ENCODE measurements at regions not wholly inside any gene's neighbourhood (a gene's known extent, or its start where the extent isn't known, plus 50 kb on each side); places are given as distances from the start of the nearest gene placed in this dataset.
"Not testable (repeated sequence)": the region's sequence is repeated elsewhere in the genome, so short reads cannot be mapped to it uniquely, and the experiment has no call there.

DNA sequence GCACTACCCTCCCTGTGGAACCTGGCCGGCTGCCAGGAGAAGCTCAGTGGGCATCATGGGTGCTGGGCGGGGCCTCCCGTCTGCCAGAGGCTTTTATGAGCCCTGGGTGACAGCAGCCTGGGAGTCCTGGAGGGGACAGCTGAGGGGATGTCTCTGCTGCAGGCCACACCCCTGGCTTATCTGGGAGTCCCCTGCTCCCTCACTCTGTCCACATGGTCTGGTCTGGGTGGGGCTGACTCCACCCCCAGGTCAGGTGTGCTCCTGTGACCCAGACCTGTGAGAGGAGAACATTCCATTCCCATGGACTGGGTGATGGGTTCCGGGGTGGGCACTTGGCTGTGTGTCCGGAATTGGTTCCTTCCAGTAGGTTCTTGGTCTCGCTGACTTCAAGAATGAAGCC lies 369.3 kb upstream of the SFSWAP start:
- H3K4me1 ChIP-seq (ENCODE audit: insufficient read depth, low read length); H3K36me3 ChIP-seq (ENCODE audit: insufficient read depth, low read length); H3K27me3 ChIP-seq (ENCODE audit: insufficient read depth, low read length); H2AFZ ChIP-seq (ENCODE audit: low read depth, low read length); H3K9me3 ChIP-seq (ENCODE audit: low read length); H3K4me3 ChIP-seq (ENCODE audit: low read length): not testable (repeated sequence)

DNA sequence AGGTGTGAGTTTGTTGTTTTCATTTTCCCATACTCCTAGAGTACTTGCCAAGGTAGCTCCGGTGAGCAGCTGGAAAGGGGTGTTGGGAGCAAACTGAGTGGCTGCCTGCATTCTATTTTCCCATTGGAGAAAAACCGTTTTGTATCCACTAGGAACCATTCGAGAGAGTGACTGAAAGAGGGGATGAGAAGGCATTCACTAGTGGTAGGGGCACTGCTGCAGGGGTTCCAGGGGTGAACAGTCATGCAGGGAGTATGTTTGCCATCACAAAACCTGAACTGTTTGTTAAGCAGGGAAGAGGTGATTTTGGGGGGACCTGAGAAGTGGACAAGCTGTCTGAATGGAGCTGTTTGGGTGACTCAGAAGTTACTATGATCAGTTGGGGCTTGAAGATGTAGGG lies 367.5 kb upstream of the SFSWAP start:
- not testable (repeated sequence) for H3K36me3 ChIP-seq (ENCODE audit: insufficient read depth, low read length); H3K9me3 ChIP-seq (ENCODE audit: low read length); H3K27me3 ChIP-seq (ENCODE audit: insufficient read depth, low read length); H2AFZ ChIP-seq (ENCODE audit: low read depth, low read length); H3K4me3 ChIP-seq (ENCODE audit: low read length)
- H3K4me1 ChIP-seq (ENCODE audit: insufficient read depth, low read length), result peaks cover 16% of the 10 kb centered on the region

DNA sequence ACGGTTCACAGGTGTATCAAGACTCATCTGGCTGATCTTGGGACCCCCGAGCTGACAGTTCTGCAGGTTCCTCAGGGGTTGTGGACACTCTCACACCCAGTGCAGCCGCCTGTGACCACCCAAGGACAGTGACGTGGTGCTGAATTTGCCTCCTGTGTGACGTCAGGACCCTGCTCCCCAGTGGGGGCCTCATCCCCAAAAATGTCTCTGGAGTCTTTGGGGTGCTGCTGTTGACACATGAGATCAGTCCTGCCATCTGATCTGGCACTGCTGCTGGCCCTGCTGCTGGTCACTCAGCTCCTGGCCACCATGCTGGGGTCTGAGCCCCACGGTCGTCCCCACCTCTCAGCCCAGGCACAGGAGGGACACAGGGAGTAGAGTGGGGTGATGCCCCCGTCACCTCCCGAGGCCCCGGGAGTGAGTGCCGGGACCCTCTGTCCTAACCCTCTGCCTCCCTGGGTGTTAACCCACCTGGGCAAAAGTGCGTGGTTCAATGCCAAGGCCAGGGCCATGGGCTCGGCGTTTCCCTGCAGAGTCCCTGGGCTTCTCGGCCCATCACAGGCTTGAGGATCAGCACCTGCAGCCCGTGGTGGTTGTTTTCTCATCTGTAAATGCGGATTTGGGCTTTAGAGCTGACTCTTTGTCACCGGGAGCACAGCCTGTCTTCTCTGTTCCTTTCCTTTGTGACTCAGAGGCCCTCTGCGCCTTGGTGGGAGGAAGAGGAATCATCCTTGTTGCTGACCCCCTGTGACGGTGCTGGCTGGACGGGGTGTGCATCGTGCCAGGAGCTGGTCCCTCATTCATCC lies 366.0 kb upstream of the SFSWAP start:
- not testable (repeated sequence) for H3K4me3 ChIP-seq (ENCODE audit: low read length); H3K36me3 ChIP-seq (ENCODE audit: insufficient read depth, low read length); H3K27me3 ChIP-seq (ENCODE audit: insufficient read depth, low read length); H3K9me3 ChIP-seq (ENCODE audit: low read length); H2AFZ ChIP-seq (ENCODE audit: low read depth, low read length)
- peaks cover 28% of the 10 kb centered on the region for H3K4me1 ChIP-seq (ENCODE audit: insufficient read depth, low read length)

DNA sequence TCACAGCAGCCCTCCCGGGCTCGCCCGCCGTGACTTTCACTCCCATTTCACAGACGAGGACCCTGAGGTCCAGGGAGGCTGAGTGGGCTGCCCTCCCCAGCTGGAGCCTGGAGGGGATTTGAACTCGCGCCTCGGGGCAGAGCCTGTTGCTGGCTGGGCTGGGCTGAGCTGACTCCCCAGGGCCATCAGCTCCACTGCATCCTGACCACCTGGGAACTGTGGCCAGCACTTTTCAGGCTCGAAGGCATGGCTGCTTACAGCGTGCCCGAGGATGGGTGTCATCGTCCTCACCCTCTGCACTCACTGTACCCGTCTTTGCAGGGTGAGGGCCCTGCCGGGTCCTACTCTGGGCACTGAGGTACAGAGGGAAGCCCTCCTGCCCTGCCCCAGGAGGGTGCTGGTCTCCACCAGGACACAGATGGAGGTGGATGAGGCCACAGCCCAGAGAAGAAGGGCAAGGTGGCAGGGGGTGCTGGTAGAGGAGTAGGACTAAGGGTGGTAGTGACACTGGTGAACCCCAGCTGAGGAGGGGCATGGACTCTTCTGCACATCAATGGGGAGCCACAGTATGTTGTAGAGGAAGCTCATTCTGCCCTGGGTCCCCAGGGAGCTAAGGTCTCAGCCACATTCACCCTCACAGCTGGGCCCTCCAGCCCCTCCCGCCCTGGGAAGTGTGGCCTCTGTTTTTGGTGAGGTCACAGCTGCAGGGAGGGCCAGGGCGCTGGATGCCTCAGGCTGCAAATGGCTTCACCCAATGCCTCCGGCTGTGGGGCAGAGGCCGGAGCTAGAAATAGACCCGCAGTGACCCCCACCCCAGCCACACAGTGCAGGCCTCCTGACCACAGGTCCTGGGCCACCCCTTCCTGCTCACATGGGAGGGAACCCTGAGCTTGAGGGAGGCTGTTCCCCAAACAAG lies 365.1 kb upstream of the SFSWAP start:
- H3K4me1 ChIP-seq (ENCODE audit: insufficient read depth, low read length), result peaks cover 28% of the 10 kb centered on the region
- H2AFZ ChIP-seq (ENCODE audit: low read depth, low read length), result no peak overlapping the region
- H3K36me3 ChIP-seq (ENCODE audit: insufficient read depth, low read length), result no peaks in the 10 kb centered on the region
- no peaks in the 10 kb centered on the region for H3K27me3 ChIP-seq (ENCODE audit: insufficient read depth, low read length)
- no peak overlapping the region for H3K4me3 ChIP-seq (ENCODE audit: low read length)
- H3K9me3 ChIP-seq (ENCODE audit: low read length), result no peaks in the 10 kb centered on the region

DNA sequence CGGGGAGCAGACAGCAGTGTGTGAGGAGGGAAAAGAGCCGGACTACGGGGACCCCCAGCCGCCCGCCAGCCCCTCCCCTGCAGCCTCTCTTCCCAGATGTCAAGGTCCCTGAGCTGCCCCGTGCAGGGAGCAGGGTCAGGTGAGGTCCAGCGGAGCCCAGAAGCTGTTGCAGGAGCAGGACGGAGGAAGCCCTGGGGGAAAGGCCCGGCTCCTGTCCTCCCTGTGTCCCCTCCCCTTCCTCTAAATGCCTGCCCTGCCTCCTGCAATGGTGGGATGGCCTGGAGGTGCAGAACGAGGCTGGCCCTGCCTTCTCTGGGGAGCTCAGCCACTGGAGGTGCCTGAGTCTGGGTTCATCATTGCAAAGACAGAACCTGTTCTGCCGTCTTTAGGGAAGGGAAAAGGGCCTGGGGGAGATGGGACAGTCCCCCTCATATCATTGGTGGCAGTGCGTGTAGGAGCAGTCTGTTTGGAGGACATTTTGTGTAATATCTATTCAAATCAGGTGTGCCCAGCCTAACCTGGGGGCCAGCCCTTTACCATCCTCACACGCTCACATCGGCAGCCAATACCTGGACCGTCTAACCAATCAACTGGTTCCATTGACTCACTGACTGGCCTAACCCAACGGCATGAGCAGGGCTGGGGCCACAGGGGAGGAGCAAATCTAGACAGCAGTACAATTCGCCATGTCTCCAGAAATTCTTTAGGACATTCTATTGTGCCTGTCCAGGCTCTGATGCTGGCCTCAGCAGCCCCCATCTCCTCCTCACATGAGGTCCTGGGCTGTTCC lies 364.1 kb upstream of the SFSWAP start:
- H3K4me3 ChIP-seq (ENCODE audit: low read length), result no peak overlapping the region
- H3K36me3 ChIP-seq (ENCODE audit: insufficient read depth, low read length), result no peaks in the 10 kb centered on the region
- no peak overlapping the region for H2AFZ ChIP-seq (ENCODE audit: low read depth, low read length)
- H3K9me3 ChIP-seq (ENCODE audit: low read length), result no peaks in the 10 kb centered on the region
- peaks cover 28% of the 10 kb centered on the region for H3K4me1 ChIP-seq (ENCODE audit: insufficient read depth, low read length)
- H3K27me3 ChIP-seq (ENCODE audit: insufficient read depth, low read length), result no peaks in the 10 kb centered on the region

DNA sequence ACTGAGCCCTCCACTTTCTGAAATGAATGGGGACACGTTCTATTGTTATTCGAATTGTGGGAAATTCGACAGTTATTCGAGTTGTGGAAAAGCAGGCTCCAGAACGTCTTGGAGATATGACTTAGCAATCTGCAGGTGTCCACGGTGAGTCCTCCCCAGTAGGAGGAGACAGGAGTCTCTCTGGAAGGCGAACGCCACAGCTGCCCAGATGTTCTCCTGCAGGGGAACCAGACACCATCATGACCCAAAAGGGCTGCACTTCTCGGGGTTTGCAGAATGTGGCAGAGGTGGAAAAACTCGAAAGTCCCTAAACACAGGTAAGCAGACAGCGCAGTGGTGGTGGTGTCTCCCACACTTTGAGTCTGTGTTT lies 363.6 kb upstream of the SFSWAP start:
- Histone ChIP-seq H3K4me3 (ENCODE audit: low read length) (no peak overlapping the region), H3K4me1 (ENCODE audit: insufficient read depth, low read length) (peaks cover 28% of the 10 kb centered on the region), H3K36me3 (ENCODE audit: insufficient read depth, low read length) (no peaks in the 10 kb centered on the region), H3K27me3 (ENCODE audit: insufficient read depth, low read length) (no peaks in the 10 kb centered on the region), H2AFZ (ENCODE audit: low read depth, low read length) (no peak overlapping the region), H3K9me3 (ENCODE audit: low read length) (no peaks in the 10 kb centered on the region)

DNA sequence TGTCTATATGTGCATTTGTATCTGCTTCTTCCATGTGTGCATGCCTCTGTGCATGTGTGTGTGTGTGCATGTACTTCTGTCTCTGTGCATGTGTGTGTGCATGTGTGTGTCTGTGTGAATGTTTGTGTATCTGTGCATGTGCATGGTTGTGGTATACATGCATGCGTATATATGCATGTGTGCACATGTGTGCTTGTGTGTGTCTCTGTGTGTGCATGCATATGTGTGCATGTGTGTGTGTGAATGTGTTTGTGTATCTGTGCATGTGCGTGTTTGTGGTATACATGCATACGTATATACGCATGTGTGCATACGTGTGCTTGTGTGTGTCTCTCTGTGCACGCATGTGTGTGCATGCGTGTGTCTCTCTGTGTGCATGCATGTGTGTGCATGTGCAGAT lies 363.2 kb upstream of the SFSWAP start:
- H3K27me3 ChIP-seq (ENCODE audit: insufficient read depth, low read length), result no peaks in the 10 kb centered on the region
- H3K4me3 ChIP-seq (ENCODE audit: low read length), result no peak overlapping the region
- no peaks in the 10 kb centered on the region for H3K36me3 ChIP-seq (ENCODE audit: insufficient read depth, low read length)
- no peaks in the 10 kb centered on the region for H3K9me3 ChIP-seq (ENCODE audit: low read length)
- no peak overlapping the region for H2AFZ ChIP-seq (ENCODE audit: low read depth, low read length)
- H3K4me1 ChIP-seq (ENCODE audit: insufficient read depth, low read length), result peaks cover 28% of the 10 kb centered on the region

DNA sequence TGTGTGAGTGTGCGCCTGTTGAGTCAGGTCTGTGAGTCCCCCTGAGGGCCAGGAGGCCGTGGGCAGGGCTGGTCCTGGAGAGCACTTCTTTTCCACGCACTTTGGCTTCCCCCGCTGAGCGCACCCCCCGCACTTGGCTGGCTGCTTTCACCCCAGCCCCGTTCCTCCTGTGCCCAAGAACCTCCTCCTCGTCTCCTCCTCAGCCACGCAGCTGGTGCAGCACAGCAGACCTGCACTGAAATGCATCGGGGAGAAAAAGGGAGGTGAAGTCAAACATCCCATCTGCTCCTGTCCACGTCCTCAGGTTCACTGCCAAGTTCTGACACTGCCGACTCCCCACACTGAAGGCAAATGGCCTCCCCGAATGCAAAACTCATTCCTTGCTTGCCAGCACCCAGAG lies 362.7 kb upstream of the SFSWAP start:
- Histone ChIP-seq H3K4me1 (ENCODE audit: insufficient read depth, low read length) (peaks cover 28% of the 10 kb centered on the region), H3K9me3 (ENCODE audit: low read length) (no peaks in the 10 kb centered on the region), H3K4me3 (ENCODE audit: low read length) (no peak overlapping the region), H3K27me3 (ENCODE audit: insufficient read depth, low read length) (no peaks in the 10 kb centered on the region), H3K36me3 (ENCODE audit: insufficient read depth, low read length) (no peaks in the 10 kb centered on the region), H2AFZ (ENCODE audit: low read depth, low read length) (peak overlapping the region; percentile 39)

DNA sequence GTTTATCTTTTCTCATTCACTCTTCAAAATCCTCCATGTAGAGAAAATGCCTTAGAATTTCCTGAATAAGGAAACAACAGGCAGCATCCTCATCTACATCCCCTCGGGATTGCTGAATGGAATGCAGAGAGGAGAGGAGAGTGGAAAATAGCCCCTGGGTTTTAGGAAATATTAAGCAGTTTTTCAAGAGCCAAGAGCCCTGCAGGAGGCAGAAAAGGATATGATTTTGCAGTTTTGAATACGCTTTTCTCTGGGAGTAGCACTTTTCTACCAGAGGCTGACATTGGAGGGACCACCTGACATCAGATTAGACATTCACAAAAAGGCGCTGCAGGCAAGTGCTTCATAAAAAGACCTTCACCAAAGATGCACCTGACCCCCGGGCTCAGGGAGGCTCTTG lies 362.2 kb upstream of the SFSWAP start:
- Histone ChIP-seq H3K4me1 (ENCODE audit: insufficient read depth, low read length) (peaks cover 28% of the 10 kb centered on the region), H2AFZ (ENCODE audit: low read depth, low read length) (peak overlapping the region; percentile 39), H3K27me3 (ENCODE audit: insufficient read depth, low read length) (no peaks in the 10 kb centered on the region), H3K36me3 (ENCODE audit: insufficient read depth, low read length) (no peaks in the 10 kb centered on the region), H3K9me3 (ENCODE audit: low read length) (no peaks in the 10 kb centered on the region), H3K4me3 (ENCODE audit: low read length) (no peak overlapping the region)

DNA sequence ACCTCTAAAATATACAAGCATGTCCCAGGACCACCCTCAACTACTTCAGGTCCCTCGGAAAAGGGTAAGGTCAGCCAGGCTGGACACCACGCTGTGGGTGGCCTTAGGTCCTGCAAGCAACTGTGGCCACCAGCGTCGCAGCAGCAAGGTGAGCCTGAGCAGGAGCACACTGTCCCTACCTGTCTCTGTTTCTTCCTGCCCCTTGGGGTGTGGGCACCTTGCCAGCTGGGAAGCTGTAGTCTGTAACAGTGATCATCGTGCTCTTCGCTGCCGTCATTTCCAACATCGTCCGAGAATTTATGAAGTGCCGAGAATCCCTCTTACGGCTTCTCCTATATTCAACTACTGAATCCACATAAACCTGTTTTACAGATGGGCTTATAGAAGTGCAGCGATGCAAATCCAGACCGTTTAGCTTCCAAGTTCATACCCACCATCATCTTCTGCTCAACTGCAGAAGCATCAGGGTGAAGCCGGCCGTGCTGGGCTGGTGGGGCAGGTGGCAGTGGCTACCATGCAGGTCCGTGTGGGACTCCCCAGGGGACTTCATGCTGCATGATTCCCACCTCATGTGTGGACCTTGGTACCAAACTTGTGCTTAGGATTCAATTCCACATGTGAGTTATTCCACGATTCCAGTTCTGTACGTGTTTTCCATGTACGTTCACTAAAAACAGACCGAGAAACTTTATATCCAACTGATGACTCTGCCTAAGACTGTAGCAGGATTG lies 361.3 kb upstream of the SFSWAP start:
- Histone ChIP-seq H3K4me1 (ENCODE audit: insufficient read depth, low read length) (peaks cover 36% of the 10 kb centered on the region), H3K9me3 (ENCODE audit: low read length) (no peaks in the 10 kb centered on the region), H3K27me3 (ENCODE audit: insufficient read depth, low read length) (no peaks in the 10 kb centered on the region), H3K4me3 (ENCODE audit: low read length) (no peak overlapping the region), H2AFZ (ENCODE audit: low read depth, low read length) (no peak overlapping the region), H3K36me3 (ENCODE audit: insufficient read depth, low read length) (no peaks in the 10 kb centered on the region)

DNA sequence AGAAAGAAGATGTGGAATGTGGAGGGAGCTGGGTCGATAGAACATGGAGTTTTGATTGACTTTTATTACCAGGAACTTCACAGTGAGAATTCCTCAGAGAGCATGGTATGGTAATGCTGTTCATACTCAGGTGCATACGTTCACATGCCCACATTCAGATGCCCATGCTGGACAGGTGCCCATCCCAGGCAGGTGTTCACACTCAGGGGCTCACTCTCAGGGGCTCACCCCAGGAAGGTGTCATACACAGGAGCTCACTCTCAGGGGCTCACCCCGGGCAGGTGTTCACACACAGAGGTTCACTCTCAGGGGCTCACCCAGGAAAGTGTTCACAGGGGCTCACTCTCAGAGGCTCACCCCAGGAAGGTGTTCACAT lies 360.0 kb upstream of the SFSWAP start:
- no peaks in the 10 kb centered on the region for H3K9me3 ChIP-seq (ENCODE audit: low read length)

DNA sequence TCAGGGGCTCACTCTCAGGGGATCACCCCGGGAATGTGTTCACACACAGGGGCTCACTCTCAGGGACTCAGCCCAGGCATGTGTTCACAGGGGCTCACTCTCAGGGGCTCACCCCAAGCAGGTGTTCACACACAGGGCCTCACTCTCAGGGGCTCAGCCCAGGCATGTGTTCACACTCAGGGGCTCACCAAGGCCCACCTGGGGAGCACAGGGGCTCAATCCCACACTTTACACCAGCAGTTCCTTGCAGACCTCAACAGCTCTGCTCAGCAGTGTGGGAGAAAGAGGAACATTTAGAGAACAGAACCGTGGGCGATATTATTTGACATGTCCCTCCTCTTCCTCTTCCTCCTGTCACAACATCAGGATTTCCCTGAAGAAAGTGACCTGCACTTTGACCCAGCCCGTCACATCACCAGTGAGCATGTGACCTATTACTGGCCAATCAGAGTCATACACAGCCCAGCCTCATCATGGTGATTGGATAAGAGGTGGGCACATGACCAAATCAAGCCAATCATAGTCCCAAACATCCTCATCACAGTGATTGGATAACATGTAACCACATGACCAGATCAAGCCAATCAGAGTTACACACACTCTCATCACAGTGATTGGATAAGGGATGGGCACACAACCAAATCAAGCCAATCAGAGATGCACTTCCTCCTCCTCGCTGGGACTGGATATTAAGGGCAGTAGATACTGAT lies 359.4 kb upstream of the SFSWAP start:
- Histone ChIP-seq H3K4me1 (ENCODE audit: insufficient read depth, low read length) (peaks cover 44% of the 10 kb centered on the region), H3K4me3 (ENCODE audit: low read length) (no peak overlapping the region), H3K9me3 (ENCODE audit: low read length) (no peaks in the 10 kb centered on the region), H3K27me3 (ENCODE audit: insufficient read depth, low read length) (no peaks in the 10 kb centered on the region), H3K36me3 (ENCODE audit: insufficient read depth, low read length) (no peaks in the 10 kb centered on the region), H2AFZ (ENCODE audit: low read depth, low read length) (no peak overlapping the region)

More for the DNA sequence above, 360.0 kb upstream of the SFSWAP start:
- Histone ChIP-seq H3K27me3 (ENCODE audit: insufficient read depth, low read length) (no peaks in the 10 kb centered on the region), H3K4me1 (ENCODE audit: insufficient read depth, low read length) (peaks cover 40% of the 10 kb centered on the region), H2AFZ (ENCODE audit: low read depth, low read length) (no peak overlapping the region), H3K4me3 (ENCODE audit: low read length) (no peak overlapping the region), H3K36me3 (ENCODE audit: insufficient read depth, low read length) (no peaks in the 10 kb centered on the region)

Measured in neuron (in vitro differentiated cells).